ENCODE measurements at regions not wholly inside any gene's neighbourhood (a gene's known extent, or its start where the extent isn't known, plus 50 kb on each side); places are given as distances from the start of the nearest gene placed in this dataset.

DNA sequence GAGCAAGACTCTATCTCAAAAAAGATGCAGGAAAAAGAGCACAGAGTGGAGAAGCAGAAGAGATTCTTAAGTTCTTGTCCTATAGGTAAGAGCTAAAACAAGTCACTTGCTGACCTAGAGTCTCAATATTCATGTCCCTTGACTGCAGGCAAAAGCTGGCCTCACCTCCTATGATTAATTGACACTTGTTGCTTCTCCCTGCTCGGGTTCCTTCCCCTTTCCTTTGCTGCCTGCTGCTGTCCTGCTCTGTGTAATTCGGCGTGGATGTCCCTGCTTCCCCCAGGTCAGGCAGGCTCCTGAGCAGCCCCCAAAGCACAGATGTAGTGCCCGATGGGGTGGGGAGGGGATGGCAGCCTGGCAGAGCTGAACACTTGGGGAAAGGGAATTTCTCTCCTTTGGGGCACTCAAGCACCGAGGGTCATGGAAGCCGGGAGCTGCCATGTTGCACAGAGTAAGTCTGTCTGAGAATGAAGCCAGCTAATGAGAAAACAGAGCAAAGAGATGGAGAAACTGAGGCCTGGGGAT, 60.8 kb upstream of the NUP50 start:
- no peak for TF ChIP-seq EZH2 (IDR thresholded peaks at IDR 0.05; ENCODE audit: insufficient read depth, poor library complexity, severe bottlenecking)
- TF ChIP-seq EZH2phosphoT487 (IDR thresholded peaks at IDR 0.05; ENCODE audit: insufficient read depth, low read depth): no peak

Measured in GM23248 (cell line).